GM21515 (cell line): ENCODE measurements at regions not wholly inside any gene's neighbourhood (a gene's known extent, or its start where the extent isn't known, plus 50 kb on each side); places are given as distances from the start of the nearest gene placed in this dataset.
"Not testable (repeated sequence)": the region's sequence is repeated elsewhere in the genome, so short reads cannot be mapped to it uniquely, and the experiment has no call there.

Experiments
- ATAC-seq: cut with Tn5 transposase; IDR thresholded peaks from one replicate; pipeline ENCODE4 v1.9.1; 2021; ENCODE audit not compliant: unreplicated experiment

DNA sequence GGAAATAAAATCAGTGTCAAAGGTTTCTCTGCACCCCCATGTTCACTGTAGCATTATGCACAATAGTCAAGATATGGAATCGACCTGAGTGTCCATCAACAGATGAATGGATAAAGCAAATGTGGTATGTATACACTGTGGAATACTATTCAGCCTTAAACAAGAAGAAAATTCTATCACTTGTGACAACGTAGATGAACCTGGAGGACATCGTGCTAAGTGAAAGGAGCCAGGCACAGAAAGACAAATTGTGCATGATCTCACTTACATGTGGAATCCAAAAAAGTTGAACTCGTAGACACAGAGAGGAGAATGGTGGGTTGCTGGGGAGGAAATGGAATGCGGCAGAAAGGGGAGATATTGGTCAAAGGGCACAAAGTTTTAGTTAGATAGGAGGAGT lies 136.3 kb upstream of the ESR1 start:
- ATAC-seq: no peak

DNA sequence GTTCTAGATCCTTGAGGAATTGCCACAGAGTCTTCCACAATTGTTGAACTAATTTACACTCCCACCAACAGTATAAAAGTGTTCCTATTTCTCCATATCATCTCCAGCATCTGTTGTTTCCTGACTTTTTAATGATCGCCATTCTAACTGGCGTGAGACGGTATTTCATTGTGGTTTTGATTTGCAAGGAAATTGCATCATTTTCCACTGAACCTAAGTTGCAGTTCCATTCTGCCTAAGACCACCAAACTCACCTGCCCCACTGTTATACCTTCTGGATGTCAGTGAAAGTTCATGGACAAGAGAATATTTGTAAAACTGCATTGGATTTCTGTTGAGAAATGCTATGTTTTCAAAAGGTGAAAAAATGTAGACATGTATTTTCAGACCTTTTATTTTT lies 132.9 kb upstream of the ESR1 start:
- no peak for ATAC-seq

GRCh38 chr6:151675746-151676459 lies 131.6 kb upstream of the ESR1 start:
- peak; percentile 98 for ATAC-seq

GRCh38 chr6:151676460-151676945 lies 131.0 kb upstream of the ESR1 start:
- no peak for ATAC-seq

- ATAC-seq: no peak
Measured at GRCh38 chr6:151677404-151677803, 130.1 kb upstream of the ESR1 start.

- ATAC-seq: no peak
Measured at GRCh38 chr6:151679081-151679480, 128.4 kb upstream of the ESR1 start.

GRCh38 chr6:151679941-151680340 lies 127.5 kb upstream of the ESR1 start:
- ATAC-seq: no peak

GRCh38 chr6:151680846-151681432 lies 126.5 kb upstream of the ESR1 start:
- no peak for ATAC-seq

DNA sequence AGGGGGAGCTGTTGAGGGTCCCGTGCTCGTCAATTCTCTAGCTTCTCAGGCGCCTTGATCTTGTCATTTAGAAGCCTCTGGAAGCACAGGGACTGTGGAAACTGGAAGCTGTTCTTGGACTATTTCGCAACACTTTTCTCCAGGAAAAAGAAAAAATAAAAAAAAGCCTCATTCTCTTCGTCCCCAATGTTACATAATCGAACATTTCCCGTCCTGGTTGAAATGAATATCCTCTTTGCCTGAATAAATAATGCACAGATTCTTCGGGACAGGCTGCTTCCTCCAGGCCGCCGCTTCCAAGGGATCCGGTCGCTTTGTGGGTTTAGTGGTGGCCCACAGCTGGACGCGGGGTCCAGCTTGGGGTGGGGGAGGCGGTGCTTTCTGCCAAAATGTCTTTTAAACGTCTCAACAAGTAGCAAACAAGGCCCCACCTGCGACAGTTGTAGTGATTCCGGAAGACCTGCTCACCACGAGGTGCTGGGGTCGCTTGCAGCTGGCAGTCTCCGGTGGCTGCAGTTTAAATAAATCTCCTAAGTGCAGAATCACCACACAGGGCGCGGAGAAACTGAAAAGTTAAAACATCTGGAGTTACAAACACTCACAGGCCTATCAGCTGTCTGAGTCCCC lies 125.9 kb upstream of the ESR1 start:
- no peak for ATAC-seq

DNA sequence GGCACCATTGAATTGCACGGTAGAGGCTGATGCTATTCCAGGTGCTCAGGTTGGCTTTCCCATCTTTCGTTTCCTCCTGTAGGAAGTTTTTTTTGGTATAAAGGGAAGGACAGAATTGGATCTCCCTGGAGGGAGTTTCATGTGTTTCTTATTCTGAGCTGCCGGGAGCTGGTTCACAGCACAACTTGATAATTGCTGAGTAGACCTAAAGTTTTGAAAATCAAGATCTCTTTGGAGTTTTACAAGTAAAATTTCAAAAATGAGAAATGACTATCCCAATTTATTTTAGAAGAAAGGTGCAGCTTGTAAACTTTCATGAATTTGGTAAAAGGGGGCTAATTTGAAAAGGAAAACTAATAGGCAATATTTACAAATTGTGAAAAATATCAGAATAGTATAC lies 125.2 kb upstream of the ESR1 start:
- no peak for ATAC-seq

GRCh38 chr6:151682922-151683321 lies 124.6 kb upstream of the ESR1 start:
- ATAC-seq: no peak

DNA sequence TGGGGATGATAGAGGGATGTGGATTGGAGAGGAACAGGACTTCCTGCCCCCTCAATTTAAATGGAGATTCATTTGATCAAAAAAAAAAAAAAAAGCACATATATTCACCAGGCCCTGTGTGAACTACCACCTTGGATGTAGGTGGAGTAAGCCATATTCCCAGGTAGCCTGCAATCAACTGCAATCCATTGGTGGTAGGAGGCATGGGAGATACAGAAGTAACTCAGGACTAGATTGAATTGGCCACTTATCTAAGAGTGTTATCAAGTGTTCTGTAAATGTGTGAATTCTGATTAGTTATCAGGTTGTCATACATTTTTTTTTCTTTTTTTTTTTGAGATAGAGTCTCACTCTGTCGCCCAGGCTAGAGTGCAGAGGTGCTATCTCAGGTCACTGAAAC lies 124.1 kb upstream of the ESR1 start:
- no peak for ATAC-seq

GRCh38 chr6:151689499-151690201 lies 117.8 kb upstream of the ESR1 start:
- no peak for ATAC-seq

DNA sequence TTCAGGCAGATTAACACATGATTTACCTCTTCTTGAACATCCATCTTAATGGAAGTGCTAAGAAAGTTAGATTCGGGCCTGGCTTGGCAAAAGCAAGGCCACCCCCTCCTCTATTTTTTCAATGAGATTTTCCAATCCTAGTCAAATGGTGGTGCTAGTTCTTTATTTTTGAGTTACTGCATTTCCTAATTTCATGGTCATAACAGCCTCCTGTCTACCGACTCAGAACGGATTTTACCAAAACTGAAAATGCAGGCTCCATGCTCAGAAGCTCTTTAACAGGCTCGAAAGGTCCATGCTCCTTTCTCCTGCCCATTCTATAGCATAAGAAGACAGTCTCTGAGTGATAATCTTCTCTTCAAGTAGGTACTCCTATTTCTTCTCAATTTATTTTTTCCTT lies 117.2 kb upstream of the ESR1 start:
- no peak for ATAC-seq

DNA sequence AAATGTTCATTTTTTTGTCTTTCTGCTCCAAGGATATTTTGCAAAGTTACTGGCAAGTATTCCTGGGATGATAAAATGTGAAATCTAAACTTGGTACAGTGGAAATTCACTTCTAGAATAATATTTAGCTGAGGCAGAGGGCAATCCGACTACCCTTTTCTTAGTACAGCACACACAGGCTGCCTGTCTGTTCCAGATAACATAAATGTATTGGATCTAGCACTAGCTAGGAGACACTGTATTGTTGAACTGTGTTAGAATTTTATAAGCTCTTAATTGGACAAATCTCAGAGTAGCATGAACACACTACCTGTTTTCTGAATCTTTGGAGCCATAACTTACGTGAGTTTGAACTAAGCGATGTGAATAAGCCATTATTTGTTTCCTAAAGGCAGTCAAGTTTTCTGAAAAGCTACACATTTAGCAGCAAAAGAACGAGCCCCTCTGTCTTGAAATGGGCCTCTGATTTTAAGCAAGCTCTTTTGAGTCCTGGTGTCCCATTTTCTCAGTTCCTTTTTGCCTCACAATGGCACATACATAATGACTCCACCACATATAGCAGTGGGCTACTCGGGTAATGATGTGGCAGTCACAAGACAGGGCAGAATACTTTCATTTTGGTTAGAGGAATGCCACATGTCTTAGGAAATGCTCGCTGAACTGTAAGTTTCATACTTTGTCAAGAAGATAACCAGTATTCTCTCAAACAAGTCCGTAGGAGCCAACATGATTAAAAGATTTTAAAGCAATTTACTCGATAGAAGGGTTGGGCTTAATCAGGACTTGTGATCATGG lies 116.5 kb upstream of the ESR1 start:
- peak; percentile 93 for ATAC-seq

- no peak for ATAC-seq
Measured at GRCh38 chr6:151692216-151692615, 115.3 kb upstream of the ESR1 start.

GRCh38 chr6:151693366-151693765 lies 114.1 kb upstream of the ESR1 start:
- ATAC-seq: no peak

GRCh38 chr6:151695156-151695555 lies 112.3 kb upstream of the ESR1 start:
- ATAC-seq: no peak

DNA sequence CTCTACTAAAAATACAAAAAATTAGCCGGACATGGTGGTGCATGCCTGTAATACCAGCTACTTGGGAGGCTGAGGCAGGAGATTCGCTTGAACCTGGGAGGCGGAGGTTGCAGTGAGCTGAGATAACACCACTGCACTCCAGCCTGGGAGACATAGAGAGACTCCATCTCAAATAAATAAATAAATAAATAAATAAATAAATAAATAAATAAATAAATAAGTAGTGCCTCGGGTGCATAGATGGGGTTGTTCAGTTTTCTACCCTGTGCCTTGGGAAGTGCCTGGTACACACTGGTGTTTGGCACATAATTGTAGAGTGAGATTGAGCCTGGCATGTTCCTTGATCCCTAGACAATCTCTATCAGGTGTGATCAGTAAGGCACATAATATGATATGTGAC lies 111.2 kb upstream of the ESR1 start:
- ATAC-seq: not testable (repeated sequence)

GRCh38 chr6:151698931-151699700 lies 108.4 kb upstream of the ESR1 start:
- no peak for ATAC-seq
